ENCODE measurements at regions not wholly inside any gene's neighbourhood (a gene's known extent, or its start where the extent isn't known, plus 50 kb on each side); places are given as distances from the start of the nearest gene placed in this dataset.
A peak's percentile ranks its signal among the peaks of the same experiment; 100 is the strongest.
"Not testable (repeated sequence)": the region's sequence is repeated elsewhere in the genome, so short reads cannot be mapped to it uniquely, and the experiment has no call there.

DNA sequence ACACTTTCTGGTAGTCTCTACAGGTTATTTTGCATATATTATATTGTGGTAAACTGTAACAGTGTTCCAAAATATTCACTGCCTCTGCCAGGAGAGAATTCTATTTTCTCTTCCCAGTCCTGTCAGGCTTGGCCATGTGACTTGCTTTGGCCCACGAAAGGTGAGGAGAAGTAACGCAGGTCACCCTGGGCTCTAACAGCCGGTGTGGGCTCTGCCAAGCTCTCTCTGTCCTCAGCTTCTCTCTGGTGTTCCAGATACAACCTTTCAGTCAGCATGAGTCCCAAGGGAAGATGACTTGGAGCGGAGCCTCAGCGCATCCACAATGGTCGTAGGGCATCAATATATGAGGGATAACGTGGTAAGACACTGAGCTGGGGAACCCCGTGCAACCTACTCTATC is 113.0 kb upstream of the RREB1 start:
- peak; percentile 43 for DNase-seq
- intact Hi-C loops (cut with DNase I), result no loop called here
- ATAC-seq, result peak; percentile 72 to 95

DNA sequence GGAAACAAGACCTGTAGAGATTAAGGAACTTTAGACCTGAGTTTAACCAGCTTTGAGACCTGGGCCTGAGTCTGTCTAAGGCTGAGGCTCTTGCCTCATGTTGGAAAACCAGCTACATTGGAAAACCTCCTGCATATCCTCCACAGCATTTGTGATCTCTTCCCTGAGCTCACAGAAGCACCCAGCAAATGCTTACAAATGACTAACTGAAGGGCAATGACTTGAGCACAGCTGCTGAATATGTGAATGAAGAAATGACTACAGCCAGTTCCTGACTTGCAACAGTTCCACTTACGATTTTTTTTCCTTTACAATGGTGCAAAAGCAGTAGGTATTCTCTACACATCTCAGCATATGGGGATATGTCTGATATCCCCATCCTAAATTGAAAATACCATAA is 112.4 kb upstream of the RREB1 start:
- intact Hi-C loops (cut with DNase I), result no loop called here
- ATAC-seq, result no peak
- DNase-seq, result no peak

GRCh38 chr6:6996124-6996523 is 111.6 kb upstream of the RREB1 start:
- intact Hi-C loops (cut with DNase I), result no loop called here
- no peak for DNase-seq
- ATAC-seq, result no peak

DNA sequence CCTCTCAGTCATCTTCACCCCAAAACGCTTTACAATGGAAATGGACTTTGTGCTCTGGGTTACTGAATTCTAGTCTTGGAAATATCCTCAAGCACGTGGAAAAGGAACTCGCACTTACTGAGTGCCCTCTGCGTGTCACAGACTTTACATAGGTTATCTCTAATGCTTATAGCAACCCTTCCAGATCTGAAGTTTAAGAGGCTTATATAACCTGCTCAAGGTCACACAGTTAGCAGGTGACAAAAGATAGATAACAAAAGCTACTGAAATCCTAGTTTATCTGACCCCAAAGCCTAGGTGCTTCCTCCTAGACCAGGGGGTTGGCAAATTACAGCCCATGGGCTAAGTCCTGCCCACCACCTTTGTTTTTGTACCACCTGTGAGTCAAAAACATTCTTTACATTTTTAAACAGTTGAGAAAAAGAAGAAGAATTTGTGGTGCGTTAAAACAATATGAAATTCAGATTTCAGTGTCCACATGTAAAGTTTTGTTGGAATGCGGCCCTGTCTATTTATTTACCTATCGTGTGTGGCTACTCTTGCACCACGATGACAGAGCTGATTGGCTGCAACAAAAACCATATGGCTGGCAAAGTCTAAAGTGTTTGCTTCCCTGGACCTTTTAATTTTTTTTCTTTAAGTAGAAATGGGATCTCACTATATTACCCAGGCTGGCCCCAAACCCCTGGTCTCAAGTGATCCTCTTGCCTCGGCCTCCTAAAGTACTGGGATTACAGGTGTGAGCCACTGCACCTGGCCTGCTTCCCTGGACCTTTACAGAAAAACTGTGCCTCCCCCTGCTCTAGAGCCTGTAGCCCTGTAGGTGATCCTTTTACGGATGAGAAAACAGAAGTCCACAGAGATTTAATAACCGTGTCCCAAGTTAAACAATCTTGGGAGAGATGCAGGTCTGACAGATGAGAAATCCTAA is 110.2 kb upstream of the RREB1 start:
- DNase-seq (no peak), ATAC-seq (no peak)
- intact Hi-C loops (cut with DNase I), result no loop called here

- intact Hi-C loops (cut with DNase I), result no loop called here
- ATAC-seq (peak in 1 of 2 donors; percentile 20), DNase-seq (no peak)
Observed at GRCh38 chr6:6998194-6998569, 109.6 kb upstream of the RREB1 start.

GRCh38 chr6:7000825-7001777 is 106.7 kb upstream of the RREB1 start:
- no peak for DNase-seq
- ATAC-seq, result no peak
- intact Hi-C loops (cut with DNase I), result no loop called here

- intact Hi-C loops (cut with DNase I), result no loop called here
- DNase-seq, result no peak
- ATAC-seq, result no peak
Observed at GRCh38 chr6:7003041-7003440, 104.7 kb upstream of the RREB1 start.

- intact Hi-C loops (cut with DNase I), result no loop called here
- DNase-seq, result no peak
Observed at GRCh38 chr6:7004581-7005297, 103.0 kb upstream of the RREB1 start.

GRCh38 chr6:7006515-7007191 is 101.1 kb upstream of the RREB1 start:
- DNase-seq, result no peak
- intact Hi-C loops (cut with DNase I), result no loop called here
- ATAC-seq, result no peak

More at GRCh38 chr6:7004581-7005297, 103.0 kb upstream of the RREB1 start:
- no peak for ATAC-seq

DNA sequence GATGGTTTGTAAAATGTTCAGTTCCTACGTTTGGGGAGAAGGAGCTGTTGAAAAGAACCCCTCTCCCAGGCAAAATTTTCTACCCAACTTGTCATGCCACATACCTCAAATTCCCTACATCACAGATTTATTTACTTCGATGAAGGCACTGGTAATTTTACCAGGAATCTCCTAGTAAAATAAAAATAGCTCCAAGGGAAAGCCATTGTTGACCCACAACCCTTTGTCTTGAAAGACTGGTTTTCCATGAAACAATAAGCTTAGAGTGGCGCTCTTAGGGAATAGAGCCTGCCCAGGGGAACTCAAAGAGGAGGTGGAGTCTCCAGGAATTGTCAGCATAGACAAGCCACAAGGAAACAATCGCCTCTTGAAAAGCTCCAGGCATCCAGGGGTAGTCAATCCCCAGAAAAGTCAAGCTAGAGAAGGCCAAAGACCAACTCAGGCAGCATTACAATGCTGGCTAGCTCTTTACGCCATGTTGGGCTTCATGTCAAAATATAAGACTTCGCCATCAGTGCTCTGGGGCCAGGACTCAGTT is 99.2 kb upstream of the RREB1 start:
- intact Hi-C loops (cut with DNase I), result no loop called here
- no peak for ATAC-seq

DNA sequence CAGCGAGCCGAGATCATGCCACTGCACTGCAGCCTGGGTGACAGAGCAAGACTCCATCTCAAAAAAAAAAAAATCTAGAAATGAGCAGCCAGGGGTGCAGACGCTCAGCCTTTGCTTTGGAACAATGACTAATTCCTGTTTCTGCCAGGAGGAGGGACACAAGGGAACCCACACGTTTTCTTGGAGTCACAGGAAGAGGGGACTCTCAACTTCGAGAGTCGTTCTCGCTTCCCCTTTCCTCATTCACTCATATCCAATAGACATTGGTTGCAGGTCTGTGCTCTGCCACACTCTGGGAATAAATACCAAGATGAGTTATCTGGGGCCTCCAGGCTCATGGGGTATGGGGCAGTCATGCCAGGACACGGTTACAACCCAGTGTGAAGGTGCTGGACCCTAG is 91.5 kb upstream of the RREB1 start:
- peak in 1 of 2 donors; percentile 44 for ATAC-seq

More for the DNA sequence above, 99.2 kb upstream of the RREB1 start:
- DNase-seq, result no peak

GRCh38 chr6:7021301-7021700 is 86.5 kb upstream of the RREB1 start:
- DNase-seq (no peak), ATAC-seq (no peak)
- intact Hi-C loops (cut with DNase I), result no loop called here

More for the DNA sequence above, 91.5 kb upstream of the RREB1 start:
- intact Hi-C loops (cut with DNase I), result no loop called here
- no peak for DNase-seq

DNA sequence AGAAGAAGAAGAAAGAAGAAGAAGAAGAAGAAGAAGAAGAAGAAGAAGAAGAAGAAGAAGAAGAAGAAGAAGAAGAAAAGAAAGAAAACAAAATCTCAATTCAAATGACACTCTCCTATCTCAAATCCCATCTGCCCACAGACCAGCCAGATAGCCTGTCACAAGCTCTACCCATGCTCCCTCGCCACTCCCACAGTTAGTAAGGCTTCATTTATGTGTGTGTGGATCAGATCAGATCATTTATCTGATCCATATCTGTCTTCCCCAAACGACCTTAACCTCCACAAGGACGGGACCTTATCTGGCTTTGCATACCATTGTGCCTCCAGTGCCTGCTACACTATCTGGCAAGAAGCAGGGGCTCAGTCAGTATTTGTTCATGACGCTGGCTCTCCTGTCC is 81.9 kb upstream of the RREB1 start:
- ATAC-seq (no peak), DNase-seq (no peak)
- intact Hi-C loops (cut with DNase I), result no loop called here

GRCh38 chr6:7028963-7029362 is 78.8 kb upstream of the RREB1 start:
- intact Hi-C loops (cut with DNase I); DNase-seq; ATAC-seq: not testable (repeated sequence)

GRCh38 chr6:7030968-7031367 is 76.8 kb upstream of the RREB1 start:
- DNase-seq; ATAC-seq; intact Hi-C loops (cut with DNase I): not testable (repeated sequence)

- intact Hi-C loops (cut with DNase I), result no loop called here
- DNase-seq, result no peak
- peak in 1 of 2 donors; percentile 25 for ATAC-seq
Observed at GRCh38 chr6:7033202-7033601, 74.6 kb upstream of the RREB1 start.

DNA sequence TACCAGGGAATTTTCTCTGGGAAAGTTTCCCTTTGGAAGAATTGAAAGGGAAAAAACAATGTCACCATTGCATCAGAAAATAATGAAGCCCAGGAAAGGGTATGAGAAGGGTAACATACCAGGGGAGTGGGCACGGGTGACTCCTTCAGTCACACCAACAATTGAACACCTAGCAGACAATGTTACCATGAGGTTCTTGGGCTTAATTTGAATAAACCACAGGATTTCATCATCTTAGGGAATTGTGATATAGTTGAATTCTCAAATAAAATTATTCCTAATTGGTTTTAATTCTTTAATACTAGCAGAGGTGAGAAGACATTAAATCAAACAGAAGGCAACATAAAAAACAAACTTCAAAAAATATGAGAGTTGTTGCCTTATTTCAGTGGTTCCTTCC is 73.7 kb upstream of the RREB1 start:
- ATAC-seq (no peak), DNase-seq (no peak)
- intact Hi-C loops (cut with DNase I), result no loop called here

GRCh38 chr6:7035837-7036249 is 71.9 kb upstream of the RREB1 start:
- ATAC-seq (no peak), DNase-seq (no peak)
- intact Hi-C loops (cut with DNase I), result no loop called here

All from left cardiac atrium (tissue), 4 donors.